T-helper 2 cell treated with Interferon-gamma antibody and Interleukin-4, amounts not matched to agents 100 ng/mL and 5 ng/mL, for 36 hours (primary cell): ENCODE measurements at regions not wholly inside any gene's neighbourhood (a gene's known extent, or its start where the extent isn't known, plus 50 kb on each side); places are given as distances from the start of the nearest gene placed in this dataset.

Experiments
- intact Hi-C: fragments of 100-400 bp; cut with micrococcal nuclease; formaldehyde crosslinking; loops from one replicate; pipeline ENCODE4 v1.15.1; 2023

- intact Hi-C loops = no loop called here
Measured at GRCh38 chr3:30258426-30259392, 347.7 kb upstream of the TGFBR2 start.

DNA sequence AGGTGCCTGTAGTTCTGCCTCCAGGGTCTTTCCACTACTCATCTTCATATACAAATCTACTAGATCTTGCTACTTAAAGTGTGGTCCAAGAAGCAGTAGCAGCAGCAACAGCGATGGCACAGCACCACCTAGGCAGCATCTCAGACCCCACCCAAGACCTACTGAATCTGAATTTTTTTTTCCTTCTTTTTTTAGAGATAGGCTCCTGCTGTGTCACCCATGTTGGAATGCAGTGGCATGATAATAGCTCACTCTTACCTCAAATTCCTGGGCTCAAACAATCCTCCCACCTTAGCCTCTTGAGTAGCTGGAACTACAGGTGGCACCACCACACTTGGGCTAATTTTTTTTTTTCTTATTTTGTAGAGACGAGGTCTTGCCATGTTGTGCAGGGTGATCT is 346.7 kb upstream of the TGFBR2 start:
- intact Hi-C loops = no loop called here

- intact Hi-C loops = no loop called here
Measured at GRCh38 chr3:30260762-30261161, 345.6 kb upstream of the TGFBR2 start.

DNA sequence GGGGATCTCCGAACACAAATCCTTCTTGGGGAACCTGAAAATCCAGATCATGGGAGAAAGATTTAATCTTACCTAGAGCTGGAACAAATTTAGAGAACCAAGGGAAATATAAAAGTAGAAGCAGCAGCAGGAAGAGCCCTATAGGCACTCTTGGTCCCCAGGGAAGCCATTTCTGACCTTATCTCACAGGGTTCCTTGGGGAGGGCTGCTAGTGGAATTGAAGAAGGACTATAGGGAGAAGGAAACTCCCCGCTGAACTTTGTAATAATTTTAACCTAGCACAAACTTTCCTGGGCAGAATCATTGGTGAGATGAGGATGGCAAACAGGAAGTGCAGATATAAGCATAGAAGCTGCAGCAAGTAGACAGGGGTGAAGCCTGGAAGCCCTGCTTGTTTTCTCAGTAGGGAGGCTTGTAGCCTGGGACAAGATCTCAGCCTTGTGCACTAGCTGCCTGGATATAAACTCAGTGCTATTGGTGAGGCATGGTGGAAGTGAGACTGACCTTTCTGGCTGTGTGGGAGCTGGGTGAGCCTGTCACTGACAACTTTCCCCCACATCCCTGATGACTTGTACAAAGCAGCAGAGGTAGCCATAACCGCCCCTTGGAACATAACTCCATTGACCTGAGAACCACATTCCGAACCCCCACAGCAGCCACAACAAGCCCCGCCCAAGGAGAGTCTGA is 343.0 kb upstream of the TGFBR2 start:
- intact Hi-C loops = no loop called here

DNA sequence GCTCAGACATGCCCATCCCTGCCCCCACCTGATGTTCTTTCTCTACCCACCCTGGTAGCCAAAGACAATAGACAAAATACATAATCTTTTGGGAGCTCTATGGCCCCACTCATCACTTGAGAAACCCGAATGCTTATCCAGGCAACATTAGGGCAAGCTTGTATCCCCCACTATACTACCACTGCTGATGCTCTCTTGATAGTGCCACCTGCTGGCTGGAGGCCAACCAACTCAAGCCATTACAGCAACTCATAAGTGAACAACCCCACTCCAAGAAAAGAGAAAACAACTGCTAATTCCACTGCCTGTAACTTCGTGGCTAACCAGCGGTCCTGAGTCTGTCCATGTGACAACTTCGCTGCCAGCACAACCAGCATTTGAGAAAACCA is 342.5 kb upstream of the TGFBR2 start:
- intact Hi-C loops = no loop called here

- intact Hi-C loops = no loop called here
Measured at GRCh38 chr3:30266524-30266923, 339.9 kb upstream of the TGFBR2 start.

DNA sequence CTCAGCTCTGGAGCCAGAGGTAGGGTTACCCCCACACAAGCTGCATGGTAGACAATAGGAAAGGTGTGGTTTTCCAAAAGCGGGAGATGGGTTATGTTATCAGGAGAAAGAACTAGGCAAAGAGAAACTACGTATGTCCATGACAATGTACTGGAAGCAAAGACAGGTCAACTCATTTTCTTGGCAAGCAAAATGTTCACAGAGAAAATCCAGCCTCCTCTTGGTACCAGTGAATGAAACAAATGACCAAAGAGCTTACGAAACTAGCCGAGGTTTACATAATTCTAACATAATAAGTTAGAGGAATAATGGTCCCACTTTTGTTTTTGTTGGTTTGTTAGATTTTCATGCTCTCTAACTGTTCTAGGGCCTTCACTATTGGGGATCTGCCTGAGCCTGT is 338.1 kb upstream of the TGFBR2 start:
- intact Hi-C loops = no loop called here

DNA sequence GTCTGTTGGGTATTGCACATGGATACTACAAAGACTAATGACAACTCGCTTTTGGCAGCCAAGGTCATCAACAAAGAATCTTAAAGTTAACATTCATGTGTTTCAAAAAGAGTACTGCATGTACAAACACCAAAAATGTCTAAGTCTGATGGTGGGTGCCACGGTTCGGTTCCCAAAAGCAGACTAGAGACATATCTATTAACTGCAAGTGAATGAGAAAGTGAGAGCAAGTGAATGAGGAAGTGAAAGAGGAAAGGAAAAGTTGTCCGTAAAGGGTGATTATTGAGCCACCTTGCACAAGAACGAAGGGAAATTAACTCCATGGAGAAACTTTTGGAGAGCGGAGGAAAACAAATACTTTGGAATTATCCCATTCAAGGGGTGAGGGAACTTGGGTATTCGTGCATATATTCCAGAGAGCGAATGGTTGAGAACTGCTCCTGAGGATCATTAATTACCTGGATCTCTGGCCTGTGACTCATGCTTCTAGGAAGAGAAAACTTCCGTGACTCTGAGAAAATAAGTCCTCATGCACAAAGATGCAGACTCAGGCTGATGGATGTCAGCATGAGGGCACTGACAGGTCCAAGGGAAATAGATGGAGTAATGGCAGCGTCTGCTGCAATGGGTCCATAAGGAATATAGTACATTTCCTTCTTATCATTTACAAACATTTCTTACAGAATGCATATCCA is 336.5 kb upstream of the TGFBR2 start:
- intact Hi-C loops = no loop called here

- intact Hi-C loops = no loop called here
Measured at GRCh38 chr3:30271781-30272180, 334.6 kb upstream of the TGFBR2 start.

DNA sequence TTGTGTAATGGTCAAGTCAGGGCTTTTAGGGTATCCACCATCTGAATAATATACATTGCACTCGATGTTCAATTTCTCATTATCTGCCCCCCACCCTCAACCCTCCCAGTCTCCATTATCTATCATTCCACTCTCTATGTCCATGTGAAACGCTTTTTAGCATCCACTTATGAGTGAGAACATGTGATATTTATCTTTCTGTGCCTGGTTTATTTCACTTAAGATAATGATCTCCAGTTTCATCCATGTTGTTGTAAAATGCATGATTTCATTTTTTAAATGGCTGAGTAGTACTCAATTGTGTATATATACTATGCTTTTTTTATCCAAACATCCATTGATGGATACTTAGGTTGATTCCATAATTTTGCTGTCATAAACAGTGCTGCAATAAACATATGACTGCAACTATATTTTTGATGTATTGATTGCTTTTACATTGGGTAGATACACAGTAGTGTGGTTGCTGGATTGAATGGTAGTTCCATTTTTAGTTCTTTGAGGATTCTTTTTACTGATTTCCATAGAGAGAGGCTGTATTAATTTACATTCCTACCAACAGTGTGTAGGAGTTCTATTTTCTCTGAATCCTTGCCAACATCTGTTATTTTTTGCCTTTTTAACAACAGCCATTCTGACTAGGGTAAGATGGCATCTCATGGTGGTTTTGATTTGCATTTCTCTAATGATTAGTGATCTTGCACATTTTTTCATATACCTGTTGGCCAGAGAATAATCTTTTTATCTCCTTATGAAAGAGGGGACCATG is 332.9 kb upstream of the TGFBR2 start:
- intact Hi-C loops = no loop called here

- intact Hi-C loops = no loop called here
Measured at GRCh38 chr3:30277494-30277893, 328.9 kb upstream of the TGFBR2 start.

GRCh38 chr3:30281526-30281925 is 324.9 kb upstream of the TGFBR2 start:
- intact Hi-C loops = no loop called here

DNA sequence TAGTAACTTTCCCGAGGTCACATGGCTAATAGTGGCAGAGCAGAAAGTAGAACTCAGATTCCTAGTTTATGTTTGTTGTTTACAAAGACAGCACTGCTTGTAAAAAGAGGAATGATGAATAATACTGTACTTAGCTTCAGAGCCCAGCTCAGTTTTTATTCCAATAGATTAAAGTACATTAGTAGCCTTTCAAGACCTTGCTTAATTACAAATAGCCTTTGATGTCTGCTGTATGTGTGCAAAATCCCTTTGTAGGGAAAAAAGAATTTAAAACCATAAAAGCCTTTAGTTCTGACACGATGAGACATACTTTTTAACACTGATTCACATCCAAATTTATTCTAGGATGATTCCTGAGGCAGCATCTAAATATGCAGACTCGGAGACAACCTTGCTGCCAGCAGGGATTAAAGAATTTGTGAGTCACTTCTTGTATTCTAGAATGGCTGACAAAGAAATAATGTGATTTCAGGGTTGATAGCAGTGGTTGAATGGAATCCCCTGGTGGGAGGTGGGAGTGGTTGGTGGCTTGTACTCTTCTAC is 324.2 kb upstream of the TGFBR2 start:
- intact Hi-C loops = no loop called here

DNA sequence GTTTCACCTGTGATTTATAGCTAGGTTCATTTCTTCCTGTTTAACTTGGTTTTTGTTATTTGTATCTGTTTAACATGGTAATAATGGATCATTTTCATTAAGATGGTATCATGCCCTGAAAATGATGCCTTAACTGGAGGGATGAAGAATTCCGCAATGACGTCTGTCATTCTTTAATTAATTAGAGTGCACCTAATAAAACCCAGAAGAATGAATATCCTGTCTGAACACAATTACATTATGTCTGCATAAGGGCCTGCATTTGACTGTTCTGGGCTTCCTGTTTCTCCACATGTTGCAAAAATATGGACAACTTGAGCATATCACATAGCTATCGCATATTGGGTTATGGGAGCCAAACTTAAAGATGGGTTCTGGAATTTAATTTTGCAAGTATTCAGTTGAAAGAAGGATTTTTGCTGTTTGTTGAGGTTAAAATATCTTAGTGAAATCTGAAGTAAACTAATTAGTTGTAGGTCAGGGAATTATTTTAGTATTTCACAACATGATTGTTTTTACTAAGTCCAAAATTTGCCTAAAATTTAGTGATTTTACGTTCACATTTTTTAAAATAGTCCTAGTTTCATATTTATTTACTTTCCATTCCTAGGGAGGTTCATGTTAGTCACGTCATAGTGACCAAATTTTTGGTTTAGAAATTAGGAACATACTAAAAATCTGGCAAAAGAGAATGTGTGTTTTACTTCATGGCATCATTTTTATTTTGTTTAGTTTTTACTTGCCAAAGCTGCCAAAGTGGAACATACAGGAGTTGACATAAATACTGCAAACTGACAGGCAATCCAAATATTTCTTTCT is 321.0 kb upstream of the TGFBR2 start:
- intact Hi-C loops = no loop called here

DNA sequence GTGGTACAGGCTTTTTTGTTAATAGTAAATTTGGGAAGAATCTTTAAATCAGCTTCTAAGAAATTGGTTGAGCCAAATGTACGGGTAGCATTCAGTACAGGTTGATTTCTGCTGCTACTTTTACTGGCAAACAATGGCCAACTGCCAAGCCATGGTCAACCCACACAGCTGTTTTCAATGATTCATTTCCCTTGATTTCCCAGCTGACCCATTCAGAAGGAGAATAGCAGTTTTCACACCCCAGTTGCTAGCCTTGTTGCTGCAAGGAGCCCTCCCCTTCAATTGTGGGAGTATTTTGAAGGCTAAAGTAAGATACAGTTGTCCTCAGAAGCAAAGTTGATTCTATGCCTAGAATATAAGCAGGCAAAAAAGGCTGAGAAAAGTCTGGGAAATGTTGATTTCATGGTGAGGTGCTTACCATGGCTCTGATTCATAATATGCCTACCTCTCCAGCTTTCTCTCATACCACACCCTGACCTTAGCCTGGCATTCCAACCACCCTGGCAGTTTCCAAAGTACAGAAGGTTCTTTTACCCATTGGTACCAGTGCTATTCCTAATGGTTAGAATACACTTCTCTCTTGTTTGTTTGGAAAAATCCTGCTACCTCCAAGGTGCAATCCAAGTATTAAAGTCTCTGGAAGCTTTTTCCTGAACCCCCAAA is 320.3 kb upstream of the TGFBR2 start:
- intact Hi-C loops = no loop called here

DNA sequence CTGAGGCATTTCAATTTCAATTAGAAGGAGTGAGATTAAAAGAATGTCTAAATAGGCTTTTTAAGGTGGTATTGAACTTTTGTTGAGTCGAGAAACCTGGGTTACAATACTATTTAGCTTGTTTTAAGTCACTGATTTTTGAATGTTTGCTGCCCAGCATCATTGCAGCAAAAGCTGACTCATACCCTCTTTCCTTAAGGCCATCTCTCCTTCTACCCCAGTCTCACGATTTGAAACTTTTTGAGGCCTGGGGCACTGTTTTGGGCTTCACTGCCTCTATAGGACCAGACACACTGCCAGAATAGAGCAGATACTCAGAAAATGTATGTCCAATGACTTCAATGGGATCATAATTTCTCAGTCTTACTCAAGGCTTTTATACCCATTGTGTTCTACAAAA is 319.6 kb upstream of the TGFBR2 start:
- intact Hi-C loops = no loop called here

DNA sequence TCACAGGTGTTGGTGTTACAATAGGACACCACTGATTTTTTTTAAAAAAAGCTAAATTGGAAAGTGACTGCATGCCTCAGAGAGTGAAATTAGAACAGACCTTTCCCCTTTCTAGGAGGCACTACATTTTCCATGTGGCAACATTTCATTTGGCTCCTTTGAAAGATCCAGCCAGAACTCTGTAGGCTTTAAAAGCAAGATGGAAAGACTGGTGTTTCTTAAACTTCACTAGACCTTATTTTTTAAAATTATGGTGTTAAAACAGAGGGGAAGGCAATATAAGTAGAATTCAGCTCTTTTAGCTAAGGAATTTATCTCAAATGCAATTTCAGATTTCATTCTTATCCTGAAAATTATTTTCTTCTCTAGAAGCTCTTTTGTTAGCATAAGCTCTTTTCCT is 317.6 kb upstream of the TGFBR2 start:
- intact Hi-C loops = no loop called here

- intact Hi-C loops = no loop called here
Measured at GRCh38 chr3:30289324-30289723, 317.1 kb upstream of the TGFBR2 start.

DNA sequence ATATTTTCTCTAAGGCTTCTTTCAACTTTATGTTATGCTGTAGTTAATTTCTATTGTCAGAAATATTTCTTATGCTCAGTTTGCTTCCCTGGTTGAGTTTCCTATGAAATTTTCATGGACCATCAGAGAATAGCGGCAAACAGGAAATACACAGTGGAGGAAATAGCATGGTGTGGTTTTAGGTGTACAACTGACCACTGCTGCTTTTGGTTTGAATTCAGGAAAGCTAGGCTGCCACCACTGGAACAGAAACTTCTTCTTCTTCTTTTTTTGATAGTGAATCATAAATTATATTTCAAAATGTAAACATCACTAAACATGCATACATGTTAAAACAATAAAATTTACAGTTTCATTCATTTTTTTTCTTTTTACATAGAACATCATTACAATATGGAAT is 316.6 kb upstream of the TGFBR2 start:
- intact Hi-C loops = no loop called here

GRCh38 chr3:30290479-30290878 is 315.9 kb upstream of the TGFBR2 start:
- intact Hi-C loops = no loop called here
